Epithelial cell of prostate (primary cell): ENCODE measurements at regions not wholly inside any gene's neighbourhood (a gene's known extent, or its start where the extent isn't known, plus 50 kb on each side); places are given as distances from the start of the nearest gene placed in this dataset.

Experiments
- DNase-seq: peaks from one replicate; pipeline ENCODE4 v3.0.0-alpha.2; 2011; ENCODE audit warnings: low read depth, low spot score
- H3K27ac ChIP-seq: fragments of 450-650 bp; 2 replicates; pipeline ENCODE4 v1.5.1; 2017; ENCODE audit warnings: mild to moderate bottlenecking

GRCh38 chr13:106355866-106356265 lies 179.6 kb downstream of the EFNB2 start:
- DNase-seq, result no peak
- no peak overlapping the region for H3K27ac ChIP-seq

DNA sequence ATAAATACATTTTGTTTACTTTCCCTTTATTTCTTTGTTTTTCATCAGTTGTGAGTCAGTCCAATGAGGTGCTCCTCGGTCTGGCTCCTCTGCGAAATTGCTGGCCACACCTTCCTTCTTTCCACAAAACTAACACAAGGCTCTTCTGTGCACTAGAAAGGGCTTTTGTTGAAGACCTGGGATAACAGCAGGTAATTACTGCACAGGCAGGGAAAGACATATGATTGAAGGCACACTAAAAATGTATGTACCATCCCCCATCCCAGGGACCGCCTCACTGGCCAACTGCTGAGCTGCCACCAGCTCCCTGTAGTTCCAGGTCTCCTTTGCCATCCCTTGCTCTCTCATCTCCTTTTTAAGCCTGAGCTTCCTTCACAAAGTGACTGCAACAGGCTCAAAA lies 180.5 kb downstream of the EFNB2 start:
- no peak overlapping the region for H3K27ac ChIP-seq
- DNase-seq, result no peak

DNA sequence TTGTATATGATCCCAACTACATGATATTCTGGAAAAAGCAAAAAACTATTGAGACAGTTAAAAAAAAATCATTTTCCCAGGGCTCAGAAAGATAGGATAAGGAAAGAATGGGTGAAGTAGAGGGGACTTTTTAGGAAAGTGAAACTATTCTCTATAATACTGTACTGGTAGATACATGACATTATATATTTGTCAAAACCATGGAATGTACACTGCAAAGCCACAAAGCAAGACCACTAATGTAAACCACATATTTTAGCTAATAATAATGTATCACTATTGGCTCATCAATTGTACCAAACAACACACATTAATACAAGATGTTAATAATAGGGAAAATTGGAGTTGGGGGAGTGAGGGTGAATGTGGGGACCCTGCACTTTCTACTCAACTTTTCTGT lies 182.6 kb downstream of the EFNB2 start:
- DNase-seq, result no peak

GRCh38 chr13:106351251-106351650 lies 184.2 kb downstream of the EFNB2 start:
- DNase-seq, result no peak
- H3K27ac ChIP-seq, result no peak overlapping the region

More for the DNA sequence above, 182.6 kb downstream of the EFNB2 start:
- H3K27ac ChIP-seq, result no peak overlapping the region

DNA sequence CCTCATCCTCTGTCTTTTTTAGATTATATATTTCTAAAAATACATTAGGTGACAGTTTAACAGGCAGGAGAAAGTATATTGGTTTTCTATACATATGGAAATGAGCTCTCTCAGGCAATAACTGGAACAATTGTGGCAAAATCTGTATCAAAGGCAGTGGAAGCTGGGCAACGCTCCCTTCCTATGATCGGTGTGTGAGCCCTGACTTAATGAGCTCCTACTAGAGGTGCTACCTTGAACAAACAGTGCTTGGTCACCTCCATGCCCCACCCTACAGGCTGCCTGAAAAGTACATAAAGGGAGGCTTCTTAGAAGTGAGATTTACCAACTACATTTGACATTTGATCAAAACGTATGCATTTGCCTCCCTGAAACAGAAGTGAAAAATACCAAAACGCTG lies 185.3 kb downstream of the EFNB2 start:
- H3K27ac ChIP-seq, result no peak overlapping the region

DNA sequence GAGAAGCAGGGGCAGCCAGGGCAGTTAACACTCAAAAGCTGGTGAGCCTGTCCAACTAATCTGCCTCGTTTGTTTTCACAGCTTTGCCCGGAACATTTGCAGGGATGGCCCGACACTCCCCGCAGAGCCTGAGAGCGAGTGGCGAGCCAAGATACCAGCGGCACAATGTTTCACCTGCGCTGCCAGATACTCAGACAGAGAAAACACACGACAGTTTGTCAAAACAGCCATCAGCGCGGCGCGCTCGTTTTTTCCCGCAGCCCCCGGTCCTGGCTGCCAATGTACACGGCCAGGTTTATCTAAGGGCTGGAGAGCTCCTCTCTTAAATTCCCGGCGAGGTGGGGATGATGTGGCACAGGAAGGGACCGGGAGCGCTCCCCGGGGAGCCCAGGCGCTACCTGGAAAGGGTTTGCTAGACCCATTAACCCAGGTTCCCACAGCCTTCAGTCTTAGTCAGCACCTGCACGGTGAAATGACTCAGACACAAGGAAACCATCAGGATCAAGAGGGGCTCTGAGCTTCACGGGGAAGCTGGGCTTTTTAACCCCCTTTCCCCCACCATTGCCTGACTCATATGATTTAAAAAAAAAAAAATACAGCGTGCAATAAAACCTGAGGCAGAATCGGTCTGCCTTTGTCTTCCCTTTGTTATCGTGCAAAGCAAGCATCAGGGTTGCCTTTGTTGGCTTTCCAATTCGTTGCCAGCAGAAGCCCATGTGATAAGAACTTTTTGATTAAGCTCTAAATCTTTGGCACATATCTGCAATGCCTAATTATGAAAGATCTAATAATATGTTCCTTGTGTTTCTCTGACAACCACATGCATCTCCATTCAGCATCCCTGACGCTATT lies 186.2 kb downstream of the EFNB2 start:
- peak overlapping the region; percentile 56 for H3K27ac ChIP-seq
- DNase-seq, result peak; percentile 74

More for the DNA sequence above, 185.3 kb downstream of the EFNB2 start:
- DNase-seq, result no peak

DNA sequence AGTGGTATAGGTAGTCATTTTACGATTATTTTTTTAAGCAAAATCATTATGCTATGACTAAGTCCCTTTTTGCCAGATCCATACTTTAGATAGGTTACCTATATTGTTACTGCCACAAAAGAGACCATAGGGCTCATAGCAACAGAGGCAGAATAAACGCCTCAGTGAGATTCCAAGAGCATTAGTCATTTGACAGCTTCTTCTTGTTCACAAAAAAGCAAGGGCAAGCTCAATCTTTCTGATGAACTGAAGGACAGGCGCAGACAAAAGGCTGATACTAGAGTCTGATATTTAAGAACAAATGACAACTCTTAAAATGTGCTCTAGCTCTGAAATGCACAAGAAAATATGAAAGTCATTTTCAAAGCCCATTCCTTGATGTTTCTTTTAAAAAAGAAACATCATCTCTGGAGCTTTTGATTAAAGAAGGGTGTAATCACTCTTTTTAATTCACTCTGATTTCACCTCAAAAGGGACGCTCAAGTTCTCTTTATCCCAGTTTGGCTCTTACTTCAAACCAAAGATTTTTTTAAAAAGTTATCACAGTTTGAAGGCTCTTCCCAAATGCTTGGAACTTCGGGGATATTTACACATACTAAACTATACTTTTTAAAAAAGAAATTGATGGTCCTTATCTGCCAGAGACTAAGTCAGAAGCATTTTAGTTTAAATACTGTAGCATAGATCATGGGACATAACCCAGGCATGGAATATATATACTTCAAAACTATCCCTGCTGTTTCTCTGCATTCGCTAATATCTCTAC lies 187.2 kb downstream of the EFNB2 start:
- H3K27ac ChIP-seq, result peak overlapping the region; percentile 56
- peak; percentile 54 for DNase-seq

DNA sequence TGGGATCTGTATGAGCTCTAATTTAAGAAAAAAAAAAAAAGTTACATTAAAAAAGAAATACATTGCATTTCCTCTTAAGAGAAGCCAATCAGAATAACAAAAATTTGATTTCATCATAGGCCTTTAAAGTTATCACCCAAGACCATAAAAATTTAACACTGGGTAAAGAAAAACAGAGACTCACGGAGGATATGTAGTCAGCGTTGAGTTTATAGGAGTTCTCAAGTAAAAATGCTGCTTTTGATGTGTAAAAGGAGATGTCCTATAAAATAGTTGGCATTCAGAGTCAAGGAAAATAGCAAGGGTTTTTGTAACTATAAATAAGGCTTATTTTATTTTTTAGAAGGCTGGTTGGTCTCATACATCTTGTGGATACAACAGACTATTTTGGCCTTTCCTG lies 191.1 kb downstream of the EFNB2 start:
- no peak overlapping the region for H3K27ac ChIP-seq
- DNase-seq, result no peak

DNA sequence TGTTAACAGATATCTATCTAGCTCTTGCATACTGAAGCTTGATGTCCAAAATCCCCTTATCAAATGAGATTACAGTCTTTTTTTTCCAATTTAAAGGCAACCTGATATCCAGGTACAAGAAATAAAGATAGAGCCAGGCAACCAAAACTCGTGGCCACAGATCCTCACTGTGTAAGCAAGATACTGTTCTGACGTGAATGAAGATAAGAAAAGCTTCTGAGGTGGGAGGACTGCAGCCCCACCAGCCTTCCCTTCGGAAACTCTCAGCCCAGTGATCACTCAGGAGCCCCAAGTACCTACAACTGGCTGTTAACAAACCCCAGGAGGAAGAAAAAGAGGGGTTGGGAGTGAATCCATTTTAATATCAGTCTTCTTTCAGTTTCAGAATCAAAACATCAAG lies 191.6 kb downstream of the EFNB2 start:
- H3K27ac ChIP-seq, result no peak overlapping the region
- no peak for DNase-seq

GRCh38 chr13:106340249-106340648 lies 195.2 kb downstream of the EFNB2 start:
- no peak for DNase-seq

GRCh38 chr13:106337096-106337850 lies 198.2 kb downstream of the EFNB2 start:
- peak; percentile 27 for DNase-seq
- no peak overlapping the region for H3K27ac ChIP-seq

More at GRCh38 chr13:106340249-106340648, 195.2 kb downstream of the EFNB2 start:
- H3K27ac ChIP-seq, result no peak overlapping the region

- no peak for DNase-seq
- no peak overlapping the region for H3K27ac ChIP-seq
These were observed 198.8 kb downstream of the EFNB2 start for GRCh38 chr13:106336668-106337067.

- no peak for DNase-seq
- no peak overlapping the region for H3K27ac ChIP-seq
These were observed 202.8 kb downstream of the EFNB2 start for GRCh38 chr13:106332621-106333020.

- no peak for DNase-seq
- no peak overlapping the region for H3K27ac ChIP-seq
These were observed 204.3 kb downstream of the EFNB2 start for GRCh38 chr13:106331116-106331515.

DNA sequence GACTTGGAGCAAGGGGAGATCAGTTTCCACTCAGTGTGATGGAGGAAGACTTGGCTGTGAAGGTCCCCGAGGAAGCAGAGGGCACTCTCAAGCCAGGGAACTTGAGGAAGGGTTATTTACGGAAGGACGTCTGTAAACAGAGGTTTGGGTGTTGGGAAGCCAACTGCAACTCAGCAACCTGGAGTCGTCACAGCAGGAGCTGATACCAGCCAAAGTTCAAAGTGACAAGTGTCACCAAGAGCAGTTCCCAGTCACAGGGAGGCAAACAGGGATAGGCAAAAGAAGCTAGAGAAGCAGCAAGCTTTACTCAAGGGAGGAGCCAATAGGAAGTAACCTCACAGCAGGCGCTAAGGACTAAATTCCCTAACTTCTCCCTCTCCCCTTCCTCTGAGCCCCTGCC lies 205.5 kb downstream of the EFNB2 start:
- DNase-seq, result no peak
- no peak overlapping the region for H3K27ac ChIP-seq

DNA sequence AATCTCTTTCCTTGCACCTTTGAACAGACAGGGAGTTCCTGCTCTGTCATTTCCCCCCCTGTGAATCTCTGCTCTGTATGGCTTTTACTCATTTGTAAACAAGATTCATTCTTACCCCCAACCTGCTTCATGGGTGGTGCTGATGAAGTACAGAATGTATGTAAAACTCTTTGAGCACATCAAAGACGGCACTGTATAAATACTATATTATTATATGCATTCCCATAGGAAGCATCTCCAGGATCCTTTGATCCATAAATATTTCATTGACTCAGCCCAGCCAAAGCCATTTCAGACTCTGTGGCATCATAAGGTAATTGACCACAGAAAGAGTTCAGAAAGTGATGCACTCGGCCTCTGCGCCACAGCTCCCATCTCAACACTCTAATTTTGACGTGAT lies 208.7 kb downstream of the EFNB2 start:
- DNase-seq, result no peak
- no peak overlapping the region for H3K27ac ChIP-seq

- H3K27ac ChIP-seq, result no peak overlapping the region
- DNase-seq, result no peak
These were observed 211.0 kb downstream of the EFNB2 start for GRCh38 chr13:106324444-106324843.

GRCh38 chr13:106322628-106323027 lies 212.8 kb downstream of the EFNB2 start:
- no peak for DNase-seq
- H3K27ac ChIP-seq, result no peak overlapping the region

GRCh38 chr13:106318941-106319411 lies 216.5 kb downstream of the EFNB2 start:
- peak overlapping the region; percentile 83 for H3K27ac ChIP-seq
- DNase-seq, result peak; percentile 89

- H3K27ac ChIP-seq, result no peak overlapping the region
- no peak for DNase-seq
These were observed 221.0 kb downstream of the EFNB2 start for GRCh38 chr13:106314417-106314816.

GRCh38 chr13:106311004-106311403 lies 224.5 kb downstream of the EFNB2 start:
- no peak overlapping the region for H3K27ac ChIP-seq
- DNase-seq, result no peak
